T-helper 17 cell (primary cell): ENCODE measurements at regions not wholly inside any gene's neighbourhood (a gene's known extent, or its start where the extent isn't known, plus 50 kb on each side); places are given as distances from the start of the nearest gene placed in this dataset.
"Not testable (repeated sequence)": the region's sequence is repeated elsewhere in the genome, so short reads cannot be mapped to it uniquely, and the experiment has no call there.

ENCODE experiments used
- ATAC-seq: fragments of 150-1000 bp; cut with Tn5 transposase; 2 replicates; pipeline ENCODE4 v1.10.0; 2021; ENCODE audit warnings: mild to moderate bottlenecking, moderate library complexity
- DNase-seq, 3 donors: peaks; one replicate each; pipeline versions ENCODE4 v3.0.0 to v3.0.0-alpha.2; 2020 to 2021
- H3K9me3 ChIP-seq: one replicate; pipeline ENCODE4 v1.7.0; 2013; ENCODE audit warnings: low read length, mild to moderate bottlenecking; ENCODE audit not compliant: control insufficient read depth, poor library complexity, severe bottlenecking
- H3K27ac Mint-ChIP-seq: one replicate; pipeline ENCODE4 v1.8.0; 2022; ENCODE audit warnings: mild to moderate bottlenecking, moderate library complexity, mixed read lengths
- H3K27me3 Mint-ChIP-seq: one replicate; pipeline ENCODE4 v1.8.0; 2022; ENCODE audit warnings: mixed read lengths
- H3K36me3 Mint-ChIP-seq: one replicate; pipeline ENCODE4 v1.8.0; 2022; ENCODE audit warnings: low read depth, mixed read lengths
- H3K4me1 Mint-ChIP-seq: one replicate; pipeline ENCODE4 v1.8.0; 2022; ENCODE audit warnings: mild to moderate bottlenecking, mixed read lengths
- H3K4me3 Mint-ChIP-seq: one replicate; pipeline ENCODE4 v1.8.0; 2022; ENCODE audit warnings: mild to moderate bottlenecking, moderate library complexity, mixed read lengths

GRCh38 chr15:63448872-63449555, 55.4 kb upstream of the USP3 start:
- DNase-seq, H3K4me3 Mint-ChIP-seq, H3K27me3 Mint-ChIP-seq, H3K9me3 ChIP-seq, ATAC-seq, H3K36me3 Mint-ChIP-seq, H3K4me1 Mint-ChIP-seq: not testable (repeated sequence)
- peak overlapping the region; percentile 4 for H3K27ac Mint-ChIP-seq

GRCh38 chr15:63449731-63450130, 54.7 kb upstream of the USP3 start:
- Mint-ChIP-seq H3K27me3 (peaks cover 4% of the 10 kb centered on the region), H3K36me3 (no peaks in the 10 kb centered on the region), H3K27ac (no peak overlapping the region), H3K4me1 (peaks cover 9% of the 10 kb centered on the region), H3K4me3 (no peak overlapping the region)
- ATAC-seq (no peak), DNase-seq (no peak)
- H3K9me3 ChIP-seq = no peaks in the 10 kb centered on the region

GRCh38 chr15:63450884-63451225, 53.5 kb upstream of the USP3 start:
- ATAC-seq = no peak
- H3K27ac Mint-ChIP-seq = no peak overlapping the region
- no peak for DNase-seq
- peaks cover 9% of the 10 kb centered on the region for H3K4me1 Mint-ChIP-seq
- no peak overlapping the region for H3K4me3 Mint-ChIP-seq
- no peaks in the 10 kb centered on the region for H3K36me3 Mint-ChIP-seq
- H3K9me3 ChIP-seq = no peaks in the 10 kb centered on the region
- H3K27me3 Mint-ChIP-seq = peaks cover 4% of the 10 kb centered on the region

GRCh38 chr15:63451671-63452315, 52.6 kb upstream of the USP3 start:
- no peak for ATAC-seq
- H3K36me3 Mint-ChIP-seq = no peaks in the 10 kb centered on the region
- H3K4me3 Mint-ChIP-seq = no peak overlapping the region
- H3K27ac Mint-ChIP-seq = no peak overlapping the region
- peaks cover 2% of the 10 kb centered on the region for H3K4me1 Mint-ChIP-seq
- H3K9me3 ChIP-seq = no peaks in the 10 kb centered on the region
- peaks cover 4% of the 10 kb centered on the region for H3K27me3 Mint-ChIP-seq
- no peak for DNase-seq

- no peak overlapping the region for H3K27ac Mint-ChIP-seq
- ATAC-seq (no peak), DNase-seq (no peak)
- no peaks in the 10 kb centered on the region for H3K36me3 Mint-ChIP-seq
- no peak overlapping the region for H3K4me3 Mint-ChIP-seq
- no peaks in the 10 kb centered on the region for H3K9me3 ChIP-seq
- peaks cover 4% of the 10 kb centered on the region for H3K27me3 Mint-ChIP-seq
- H3K4me1 Mint-ChIP-seq = peaks cover 2% of the 10 kb centered on the region
Measured at GRCh38 chr15:63452552-63453136, 51.7 kb upstream of the USP3 start.

- Mint-ChIP-seq H3K36me3 (no peaks in the 10 kb centered on the region), H3K4me1 (peaks cover 4% of the 10 kb centered on the region), H3K27me3 (peaks cover 8% of the 10 kb centered on the region), H3K4me3 (no peak overlapping the region), H3K27ac (no peak overlapping the region)
- no peaks in the 10 kb centered on the region for H3K9me3 ChIP-seq
- ATAC-seq (no peak), DNase-seq (no peak)
Measured at GRCh38 chr15:63453186-63453905, 51.0 kb upstream of the USP3 start.

GRCh38 chr15:63454503-63455211, 49.7 kb upstream of the USP3 start:
- no peak overlapping the region for H3K27ac Mint-ChIP-seq

More at GRCh38 chr15:63454503-63455211, 49.7 kb upstream of the USP3 start:
- no peak for DNase-seq
- peaks cover 2% of the 10 kb centered on the region for H3K4me1 Mint-ChIP-seq
- H3K4me3 Mint-ChIP-seq = no peak overlapping the region
- no peaks in the 10 kb centered on the region for H3K36me3 Mint-ChIP-seq
- H3K27me3 Mint-ChIP-seq = peaks cover 8% of the 10 kb centered on the region
- ATAC-seq = no peak
- H3K9me3 ChIP-seq = no peaks in the 10 kb centered on the region
